Endothelial cell of umbilical vein (primary cell): ENCODE measurements at regions not wholly inside any gene's neighbourhood (a gene's known extent, or its start where the extent isn't known, plus 50 kb on each side); places are given as distances from the start of the nearest gene placed in this dataset.

Experiments
- BruUV-seq: library from RNA; stranded (reverse); fragments of 400-500 nt; replicated peaks from 2 replicates; lab custom pipeline; 2021; lab: Mats Ljungman, UMichigan
- CTCF ChIA-PET: fragments of 300-600, 350-600 bp; sonication (Branson Sonifier 250); formaldehyde crosslinking; loops from one replicate; lab custom pipeline; 2021; ENCODE audit warnings: antibody characterized with exemption, inconsistent platforms; lab: Charles Lee
- POLR2A ChIA-PET: fragments of 300-600, 350-600 bp; sonication (Branson Sonifier 250); formaldehyde crosslinking; loops from one replicate; lab custom pipeline; 2021; ENCODE audit warnings: antibody characterized with exemption, inconsistent platforms; lab: Charles Lee
- DNase-seq: peaks from one replicate; pipeline ENCODE4 v3.0.0-alpha.2; 2011; ENCODE audit warnings: low read depth, low spot score
- FAIRE-seq: peaks from 2 replicates; lab custom pipeline; 2011; peaks lifted over from hg19 to GRCh38; lab: Jason Lieb, UNC
- H2AFZ ChIP-seq: 2 replicates; pipeline ENCODE4 v1.6.0; 2012; ENCODE audit warnings: low read depth, low read length, control low read depth, inconsistent platforms
- H3K27ac ChIP-seq: 2 replicates; pipeline ENCODE4 v1.5.1; 2011; ENCODE audit warnings: low read depth, mild to moderate bottlenecking, control low read depth, low read length, moderate library complexity; ENCODE audit not compliant: insufficient read depth
- H3K27me3 ChIP-seq, 2 experiments: 2 replicates each; pipeline versions ENCODE4 v1.6.0 to v1.6.1; 2011; ENCODE audit warnings: low read length in 2 of 2, mixed read lengths in 1 of 2; ENCODE audit not compliant: control insufficient read depth in 2 of 2, insufficient read depth in 2 of 2
- H3K36me3 ChIP-seq, 2 experiments: 2 replicates in 1 of 2; 3 replicates in 1 of 2; pipeline ENCODE4 v1.5.1; 2011; ENCODE audit warnings: low read length in 2 of 2, mild to moderate bottlenecking in 1 of 2, moderate library complexity in 1 of 2; ENCODE audit not compliant: control insufficient read depth in 2 of 2, insufficient read depth in 2 of 2; ENCODE audit errors: extremely low read depth in 1 of 2
- H3K4me1 ChIP-seq: 3 replicates; pipeline ENCODE4 v1.5.1; 2011; ENCODE audit warnings: mild to moderate bottlenecking, low read length; ENCODE audit not compliant: control insufficient read depth, insufficient read depth; ENCODE audit errors: extremely low read depth
- H3K4me2 ChIP-seq: 2 replicates; pipeline ENCODE4 v1.6.1; 2011; ENCODE audit warnings: low read length, control low read depth, mixed read lengths; ENCODE audit not compliant: insufficient read depth
- H3K4me3 ChIP-seq, 3 experiments: fragments of 200-600 bp in 1 of 3; sonication (generic), shearing (Covaris generic) in 1 of 3; replicated peaks in 1 of 3; 2 replicates each; pipeline ENCODE4 v1.5.1; 2011 to 2016; ENCODE audit warnings: control low read depth in 3 of 3, low read length in 3 of 3, mild to moderate bottlenecking in 2 of 3, inconsistent platforms in 1 of 3, low read depth in 1 of 3, moderate library complexity in 1 of 3; ENCODE audit not compliant: insufficient read depth in 1 of 3
- H3K79me2 ChIP-seq: 2 replicates; pipeline ENCODE4 v1.6.0; 2012; ENCODE audit warnings: low read length, inconsistent platforms; ENCODE audit not compliant: control insufficient read depth, insufficient read depth
- H3K9ac ChIP-seq: replicated peaks from 2 replicates; pipeline ENCODE3; 2011; ENCODE audit warnings: low read length, control low read depth; ENCODE audit not compliant: insufficient read depth; ENCODE audit errors: extremely low read depth
- H3K9me1 ChIP-seq: replicated peaks from 3 replicates; pipeline ENCODE4 v1.6.0; 2011; ENCODE audit warnings: mild to moderate bottlenecking, low read length; ENCODE audit not compliant: control insufficient read depth, insufficient read depth; ENCODE audit errors: extremely low read depth
- H3K9me3 ChIP-seq: replicated peaks from 2 replicates; pipeline ENCODE4 v1.5.1; 2012; ENCODE audit warnings: low read length, inconsistent platforms; ENCODE audit not compliant: control insufficient read depth, insufficient read depth
- H4K20me1 ChIP-seq: replicated peaks from 2 replicates; pipeline ENCODE3; 2011; ENCODE audit warnings: mild to moderate bottlenecking, low read length; ENCODE audit not compliant: control insufficient read depth, insufficient read depth; ENCODE audit errors: extremely low read depth
- EZH2 ChIP-seq: IDR thresholded peaks from 2 replicates; pipeline ENCODE4 v1.6.1; 2012; ENCODE audit warnings: borderline replicate concordance, low read depth, mild to moderate bottlenecking, moderate library complexity, low read length, inconsistent platforms; ENCODE audit not compliant: severe bottlenecking
- GATA2 ChIP-seq: IDR thresholded peaks from 2 replicates; pipeline ENCODE4 v1.7.0; 2011; ENCODE audit warnings: low read depth, mild to moderate bottlenecking, moderate library complexity, mixed read lengths, low read length; ENCODE audit not compliant: insufficient read length, insufficient read depth
- JUN ChIP-seq: IDR thresholded peaks from 2 replicates; pipeline ENCODE4 v1.6.1; 2011; ENCODE audit warnings: borderline replicate concordance, low read depth; ENCODE audit not compliant: insufficient read length, insufficient read depth
- MYC ChIP-seq: IDR thresholded peaks from one replicate; pipeline ENCODE4 v1.6.1; 2011; ENCODE audit warnings: mild to moderate bottlenecking, low read depth, low read length
- POLR2AphosphoS5 ChIP-seq: IDR thresholded peaks from 2 replicates; pipeline ENCODE4 v1.6.1; 2012; ENCODE audit warnings: low read depth, mild to moderate bottlenecking, control low read depth, low read length, moderate library complexity; ENCODE audit not compliant: insufficient read depth
- dilution Hi-C: fragments of 300-500 bp; cut with MboI; formaldehyde crosslinking; loops from one replicate; pipeline ENCODE4 v1.15.0; 2019; ENCODE audit warnings: low sequenced_read_pairs; ENCODE audit not compliant: extremely low pct_ligation_motif_present
- intact Hi-C: fragments of 100-400 bp; cut with micrococcal nuclease; formaldehyde crosslinking; loops from one replicate; pipeline ENCODE4 v1.10.0; 2022

DNA sequence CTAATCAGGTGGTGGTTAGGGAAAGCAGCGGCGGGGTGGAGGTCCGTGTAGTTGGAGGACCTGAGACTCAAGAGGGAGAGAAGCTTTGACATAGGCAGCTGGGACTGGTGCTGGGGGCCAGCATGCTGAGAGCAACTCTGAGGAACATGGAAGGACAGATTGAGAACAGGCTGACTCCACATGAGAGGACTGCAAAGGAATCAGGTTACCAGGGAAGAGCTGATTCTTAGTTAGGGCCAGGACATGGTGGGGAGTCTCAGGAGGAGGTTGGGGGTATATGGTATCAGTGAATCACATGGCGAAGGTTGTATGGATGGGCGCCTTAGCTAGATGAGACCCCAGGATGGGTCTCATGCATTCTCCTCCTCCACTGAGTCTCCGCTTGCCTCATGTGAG is 264.0 kb upstream of the BOD1L1 start:
- Histone ChIP-seq H3K79me2 (no peaks in the 10 kb centered on the region), H3K9ac (no peak overlapping the region), H3K9me3 (no peaks in the 10 kb centered on the region), H3K4me3 (no peak overlapping the region), H4K20me1 (no peaks in the 10 kb centered on the region), H3K27me3 (no peaks in the 10 kb centered on the region), H3K36me3 (no peaks in the 10 kb centered on the region), H3K27ac (no peak overlapping the region), H3K4me1 (peaks cover 16% of the 10 kb centered on the region), H3K9me1 (no peaks in the 10 kb centered on the region), H3K4me2 (no peak overlapping the region), H2AFZ (no peak overlapping the region)
- DNase-seq (no peak), FAIRE-seq (no peak)
- ChIA-PET CTCF (interaction anchor here (0.6 kb wide), 1 partner anchor 22 kb away, joined by 3 read pairs; no protein-coding TSS in a partner anchor), POLR2A (no interaction called here)
- intact Hi-C loops (no loop called here), dilution Hi-C loops (no loop called here)
- BruUV-seq: no TSS peak
- no peak for TF ChIP-seq MYC
- TF ChIP-seq JUN: no peak
- TF ChIP-seq EZH2: no peak
- no peak for TF ChIP-seq GATA2

DNA sequence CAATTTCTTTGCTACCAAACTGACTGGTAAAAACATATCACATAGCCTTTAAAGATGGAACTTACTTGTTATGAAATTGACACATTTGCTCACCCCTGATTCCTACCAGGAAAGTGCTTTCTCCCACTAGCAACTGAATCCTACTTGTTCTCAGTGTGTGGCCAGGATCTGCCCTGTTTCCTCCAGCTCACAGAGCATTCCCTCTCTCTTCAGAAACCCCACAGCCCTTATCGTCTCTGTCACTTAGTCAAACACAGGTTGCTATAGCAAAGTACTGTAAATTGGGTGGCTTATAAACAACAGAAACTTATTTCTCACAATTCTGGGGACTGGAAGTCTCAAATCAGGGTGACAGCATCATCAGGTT is 265.2 kb upstream of the BOD1L1 start:
- Histone ChIP-seq H3K27ac (peak overlapping the region; percentile 9), H3K9me3 (no peaks in the 10 kb centered on the region), H3K36me3 (no peaks in the 10 kb centered on the region), H3K4me2 (no peak overlapping the region), H3K4me1 (peaks cover 16% of the 10 kb centered on the region), H3K9ac (no peak overlapping the region), H3K4me3 (no peak overlapping the region), H2AFZ (peak overlapping the region; percentile 12), H3K27me3 (no peaks in the 10 kb centered on the region), H4K20me1 (no peaks in the 10 kb centered on the region), H3K79me2 (no peaks in the 10 kb centered on the region), H3K9me1 (no peaks in the 10 kb centered on the region)
- no TSS peak for BruUV-seq
- dilution Hi-C loops: no loop called here
- ChIA-PET POLR2A (no interaction called here), CTCF (interaction anchor here (2.0 kb wide), 1 partner anchor 14 kb away, joined by 8 read pairs; no protein-coding TSS in a partner anchor)
- FAIRE-seq: no peak
- intact Hi-C loops: loop anchor here (1.0 kb wide), 1 partner anchor 15 kb away; no protein-coding TSS in a partner anchor
- TF ChIP-seq POLR2AphosphoS5: no peak
- DNase-seq: peak; percentile 6
